22Rv1 (cell line): ENCODE measurements at regions not wholly inside any gene's neighbourhood (a gene's known extent, or its start where the extent isn't known, plus 50 kb on each side); places are given as distances from the start of the nearest gene placed in this dataset.

ENCODE experiments used
- ZFX ChIP-seq: fragments of 450-650 bp; IDR thresholded peaks from 2 replicates; pipeline ENCODE4 v1.6.1; 2017; ENCODE audit warnings: antibody characterized with exemption, borderline replicate concordance
- TF ChIP-seq, protein P1 (sequence below): fragments of 450-650 bp; IDR thresholded peaks from 2 replicates; pipeline ENCODE4 v1.5.1; 2017; ENCODE audit warnings: mild to moderate bottlenecking

GRCh38 chr16:5556158-5556810, 458.7 kb upstream of the EEF2KMT start:
- TF ChIP-seq, protein P1, sequence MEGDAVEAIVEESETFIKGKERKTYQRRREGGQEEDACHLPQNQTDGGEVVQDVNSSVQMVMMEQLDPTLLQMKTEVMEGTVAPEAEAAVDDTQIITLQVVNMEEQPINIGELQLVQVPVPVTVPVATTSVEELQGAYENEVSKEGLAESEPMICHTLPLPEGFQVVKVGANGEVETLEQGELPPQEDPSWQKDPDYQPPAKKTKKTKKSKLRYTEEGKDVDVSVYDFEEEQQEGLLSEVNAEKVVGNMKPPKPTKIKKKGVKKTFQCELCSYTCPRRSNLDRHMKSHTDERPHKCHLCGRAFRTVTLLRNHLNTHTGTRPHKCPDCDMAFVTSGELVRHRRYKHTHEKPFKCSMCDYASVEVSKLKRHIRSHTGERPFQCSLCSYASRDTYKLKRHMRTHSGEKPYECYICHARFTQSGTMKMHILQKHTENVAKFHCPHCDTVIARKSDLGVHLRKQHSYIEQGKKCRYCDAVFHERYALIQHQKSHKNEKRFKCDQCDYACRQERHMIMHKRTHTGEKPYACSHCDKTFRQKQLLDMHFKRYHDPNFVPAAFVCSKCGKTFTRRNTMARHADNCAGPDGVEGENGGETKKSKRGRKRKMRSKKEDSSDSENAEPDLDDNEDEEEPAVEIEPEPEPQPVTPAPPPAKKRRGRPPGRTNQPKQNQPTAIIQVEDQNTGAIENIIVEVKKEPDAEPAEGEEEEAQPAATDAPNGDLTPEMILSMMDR: no peak
- no peak for TF ChIP-seq ZFX
